Stimulated activated naive CD4-positive, alpha-beta T cell treated with Interleukin-2 at 50 U/mL for 16 hours (primary cell): ENCODE measurements at regions not wholly inside any gene's neighbourhood (a gene's known extent, or its start where the extent isn't known, plus 50 kb on each side); places are given as distances from the start of the nearest gene placed in this dataset.

Experiments
- DNase-seq: peaks from one replicate; lab custom pipeline; 2025; lab: John Stamatoyannopoulos, UW

DNA sequence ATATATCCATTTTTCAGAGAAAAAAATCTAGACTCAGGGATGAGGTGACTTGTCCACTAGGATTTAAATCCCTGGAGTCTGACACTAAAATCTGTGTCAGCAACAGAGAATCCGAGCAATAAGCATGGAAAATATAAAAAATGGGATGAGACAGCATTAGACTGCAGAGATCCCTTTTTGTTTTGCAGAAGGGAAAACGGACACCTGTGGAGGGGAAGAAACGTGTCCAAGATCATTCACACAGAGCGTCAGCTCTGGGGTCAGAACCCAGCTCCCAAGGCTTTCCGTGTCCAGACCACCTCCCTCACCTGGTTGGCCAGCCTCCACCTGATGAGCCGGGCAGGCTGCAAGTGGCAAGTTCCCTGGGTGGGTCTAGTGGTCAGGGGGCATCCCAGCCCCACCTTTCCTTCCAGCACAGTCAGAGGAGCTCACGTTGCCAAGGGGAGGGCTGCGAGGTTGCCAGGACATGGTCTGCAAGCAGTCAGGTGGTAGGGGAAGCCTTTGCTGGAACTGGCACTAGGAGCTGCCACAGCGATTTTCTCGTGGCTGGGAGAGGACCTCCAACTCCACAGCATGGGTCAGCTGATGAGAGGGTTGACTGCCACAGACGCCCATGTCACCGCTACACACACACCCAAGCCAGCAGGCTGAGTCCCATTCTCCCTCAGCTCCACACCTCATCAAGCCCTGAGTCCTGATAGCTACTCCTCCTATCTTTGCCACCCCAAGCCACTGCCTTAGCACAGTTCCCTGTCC, 65.9 kb upstream of the CPLX2 start:
- DNase-seq: no peak

DNA sequence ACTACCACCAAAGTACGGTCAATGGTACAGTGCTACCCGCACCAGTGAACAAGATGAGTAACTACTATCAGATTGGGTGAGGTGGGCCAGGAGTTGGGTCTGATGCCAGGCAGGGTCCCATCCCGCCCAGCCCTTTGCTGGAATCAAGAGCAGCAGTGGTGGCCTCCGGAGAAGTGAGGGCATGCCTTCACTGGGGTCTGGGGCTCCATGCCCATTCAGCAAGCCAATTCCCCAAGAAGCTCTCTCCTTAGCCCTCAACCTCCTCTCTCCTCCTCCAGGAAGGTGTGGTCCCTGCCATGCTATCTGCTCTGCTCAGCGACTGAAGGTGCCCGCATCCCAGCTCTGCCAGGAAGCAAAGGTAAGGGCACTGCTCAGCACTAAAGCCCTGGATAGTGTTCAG, 62.7 kb upstream of the CPLX2 start:
- no peak for DNase-seq

DNA sequence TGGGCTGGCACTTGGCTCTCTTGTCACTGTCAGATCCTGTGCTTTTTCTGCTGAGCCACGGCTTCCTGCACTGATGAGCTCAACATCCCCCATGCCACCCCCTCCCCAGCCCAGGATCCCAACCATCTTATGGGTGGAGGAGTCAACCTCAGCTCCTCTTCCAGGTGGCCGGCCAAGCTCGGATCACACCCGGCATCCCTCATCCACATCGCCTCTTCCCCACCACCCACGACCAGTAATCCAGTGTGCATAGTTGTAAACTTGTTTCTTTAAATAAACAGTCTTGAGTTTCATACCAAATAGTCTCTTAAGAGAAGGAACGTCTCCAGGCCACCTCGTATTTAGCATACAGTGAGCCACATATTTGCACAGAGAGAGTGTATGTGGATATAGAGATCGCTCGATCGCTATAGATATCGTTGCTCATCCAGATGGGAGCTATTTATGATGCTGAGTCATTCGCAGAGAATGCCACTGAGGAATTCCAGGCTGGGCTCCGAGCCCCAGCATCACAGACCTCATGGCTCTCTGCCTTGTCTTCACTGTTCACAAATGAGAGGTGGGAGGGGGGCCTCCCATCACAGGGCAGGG, 61.8 kb upstream of the CPLX2 start:
- DNase-seq: no peak

- no peak for DNase-seq
Measured at GRCh38 chr5:175810457-175810856, 60.9 kb upstream of the CPLX2 start.

GRCh38 chr5:175811589-175811988, 59.8 kb upstream of the CPLX2 start:
- DNase-seq: no peak

DNA sequence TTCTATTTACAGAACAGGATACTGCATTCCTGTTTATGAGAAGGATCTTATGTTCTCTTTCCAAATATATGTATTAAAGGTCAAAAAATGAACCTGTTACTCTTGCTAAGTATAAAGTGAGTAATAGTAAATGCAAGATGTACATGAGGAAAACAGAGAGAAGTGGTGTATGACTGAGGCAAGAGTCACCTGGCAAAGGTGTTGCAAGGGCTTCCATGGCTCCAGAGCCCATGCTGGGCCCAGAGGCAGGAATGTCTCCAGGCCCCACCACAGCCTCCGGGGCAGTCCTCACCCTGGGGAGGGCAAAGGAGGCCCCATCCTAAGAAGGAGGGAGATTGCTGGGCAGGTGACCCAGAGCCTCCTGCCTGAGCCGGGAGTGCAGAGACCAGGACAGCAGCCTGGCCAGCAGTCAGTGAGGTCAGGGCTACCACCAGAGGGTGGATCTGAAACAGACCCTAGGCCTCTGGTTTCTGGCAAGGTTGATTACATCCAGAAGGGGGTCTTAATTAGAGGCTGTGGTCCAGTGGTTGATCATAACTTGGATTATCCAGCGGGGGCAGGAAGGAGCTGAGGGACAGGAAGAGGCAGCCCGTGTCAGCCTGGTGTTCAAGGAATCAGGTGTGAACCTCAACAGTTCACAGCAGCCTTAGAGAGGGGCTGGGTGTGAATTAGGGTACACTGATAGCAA, 57.3 kb upstream of the CPLX2 start:
- DNase-seq: no peak

DNA sequence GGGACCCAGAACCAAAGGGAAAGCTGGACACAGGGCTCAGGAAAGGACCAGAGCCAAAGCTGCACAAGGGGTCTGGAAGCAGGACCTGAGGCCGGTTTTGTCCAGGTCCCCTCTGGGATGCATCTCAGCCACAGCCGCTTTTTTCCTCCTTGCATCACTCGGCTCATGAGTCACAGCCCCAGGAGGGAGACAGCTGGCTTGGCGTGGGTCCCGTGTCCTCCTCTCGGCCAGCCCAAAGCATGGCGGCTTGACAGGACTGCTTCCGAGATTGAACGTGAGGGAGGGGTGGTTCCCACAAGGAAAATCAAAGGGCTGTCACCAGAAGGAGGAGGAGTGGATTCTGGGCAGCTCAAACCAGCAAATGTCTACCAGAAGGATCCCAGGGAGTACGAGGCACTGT, 56.7 kb upstream of the CPLX2 start:
- no peak for DNase-seq

DNA sequence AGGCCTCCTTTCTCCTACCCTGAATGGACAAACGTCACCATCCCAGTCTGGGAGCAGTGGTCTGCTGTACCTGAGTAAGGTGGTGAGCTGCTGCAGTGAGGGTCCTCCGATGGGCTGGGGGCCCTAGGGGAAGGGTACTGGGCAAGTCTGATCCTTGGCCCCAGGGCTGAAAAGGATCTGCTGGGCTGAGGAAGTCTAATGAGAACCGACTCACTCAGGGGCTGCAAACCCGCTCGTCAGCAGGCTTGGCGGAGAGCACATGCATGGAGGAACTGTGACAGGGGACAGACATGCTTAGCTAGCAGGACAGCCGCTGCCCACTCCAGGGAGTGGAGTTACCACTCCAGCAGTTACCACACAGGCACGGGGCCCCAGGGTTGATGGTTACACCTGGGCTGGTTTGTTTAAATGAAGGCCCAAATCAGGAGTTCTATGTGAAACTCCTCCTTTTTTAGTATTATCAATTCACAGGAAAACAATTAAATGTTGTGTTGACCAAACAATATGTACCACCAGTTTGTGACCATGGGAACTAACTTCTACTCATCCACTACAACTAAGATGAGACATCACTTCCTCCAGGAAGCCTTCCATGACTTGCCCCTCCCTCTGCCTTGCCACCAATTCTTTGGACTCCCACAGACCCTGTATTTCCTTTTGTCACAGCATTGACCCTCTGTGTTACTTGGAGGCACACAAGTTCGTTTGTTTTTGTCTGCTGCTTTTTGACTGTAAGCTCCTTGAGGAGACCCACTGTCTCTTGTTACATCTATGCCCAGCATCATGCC, 56.1 kb upstream of the CPLX2 start:
- DNase-seq: no peak

DNA sequence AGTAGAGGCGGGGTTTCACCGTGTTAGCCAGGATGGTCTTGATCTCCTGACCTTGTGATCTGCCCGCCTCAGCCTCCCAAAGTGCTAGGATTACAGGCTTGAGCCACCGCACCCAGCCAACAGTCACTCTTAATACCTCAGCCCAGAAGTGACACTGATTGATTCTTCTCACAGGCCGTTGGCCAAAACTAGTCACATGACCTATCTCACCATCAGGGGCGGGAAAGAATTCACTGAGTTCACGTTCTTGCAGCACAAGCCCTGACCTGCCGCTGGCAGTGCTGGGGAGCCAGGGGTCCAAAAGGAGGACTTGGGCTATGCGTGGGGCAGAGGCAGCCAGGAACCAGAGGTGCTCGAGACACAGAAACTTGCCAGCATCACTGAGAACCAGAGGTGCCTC, 55.0 kb upstream of the CPLX2 start:
- no peak for DNase-seq

- no peak for DNase-seq
Measured at GRCh38 chr5:175819090-175819425, 52.3 kb upstream of the CPLX2 start.

GRCh38 chr5:175820230-175820629, 51.1 kb upstream of the CPLX2 start:
- no peak for DNase-seq
